HG02642 (cell line): ENCODE measurements at regions not wholly inside any gene's neighbourhood (a gene's known extent, or its start where the extent isn't known, plus 50 kb on each side); places are given as distances from the start of the nearest gene placed in this dataset.
"Not testable (repeated sequence)": the region's sequence is repeated elsewhere in the genome, so short reads cannot be mapped to it uniquely, and the experiment has no call there.

ENCODE experiments used
- ATAC-seq: cut with Tn5 transposase; IDR thresholded peaks from one replicate; pipeline ENCODE4 v1.9.1; 2021; ENCODE audit warnings: mild to moderate bottlenecking; ENCODE audit not compliant: unreplicated experiment, poor library complexity

- ATAC-seq: no peak
Measured at GRCh38 chr13:61672756-61673155, 257.1 kb upstream of the PCDH20 start.

- ATAC-seq: no peak
Measured at GRCh38 chr13:61670384-61671161, 254.9 kb upstream of the PCDH20 start.

- ATAC-seq: no peak
Measured at GRCh38 chr13:61664801-61665705, 249.4 kb upstream of the PCDH20 start.

- ATAC-seq: no peak
Measured at GRCh38 chr13:61654481-61654880, 238.8 kb upstream of the PCDH20 start.

GRCh38 chr13:61648547-61648946 lies 232.9 kb upstream of the PCDH20 start:
- no peak for ATAC-seq

- ATAC-seq: no peak
Measured at GRCh38 chr13:61612192-61612591, 196.5 kb upstream of the PCDH20 start.

- no peak for ATAC-seq
Measured at GRCh38 chr13:61608138-61608537, 192.5 kb upstream of the PCDH20 start.

GRCh38 chr13:61600360-61601033 lies 184.8 kb upstream of the PCDH20 start:
- no peak for ATAC-seq

- no peak for ATAC-seq
Measured at GRCh38 chr13:61592489-61592888, 176.8 kb upstream of the PCDH20 start.

GRCh38 chr13:61575973-61576372 lies 160.3 kb upstream of the PCDH20 start:
- no peak for ATAC-seq

- ATAC-seq: no peak
Measured at GRCh38 chr13:61563645-61564044, 148.0 kb upstream of the PCDH20 start.

- no peak for ATAC-seq
Measured at GRCh38 chr13:61546911-61547310, 131.3 kb upstream of the PCDH20 start.

- no peak for ATAC-seq
Measured at GRCh38 chr13:61546413-61546812, 130.8 kb upstream of the PCDH20 start.

GRCh38 chr13:61536433-61536832 lies 120.8 kb upstream of the PCDH20 start:
- ATAC-seq: no peak

- ATAC-seq: no peak
Measured at GRCh38 chr13:61531383-61532065, 115.9 kb upstream of the PCDH20 start.

- not testable (repeated sequence) for ATAC-seq
Measured at GRCh38 chr13:61519214-61519613, 103.6 kb upstream of the PCDH20 start.

GRCh38 chr13:61508936-61509335 lies 93.3 kb upstream of the PCDH20 start:
- ATAC-seq: no peak

- ATAC-seq: no peak
Measured at GRCh38 chr13:61500176-61500575, 84.5 kb upstream of the PCDH20 start.

- ATAC-seq: no peak
Measured at GRCh38 chr13:61495648-61496047, 80.0 kb upstream of the PCDH20 start.

GRCh38 chr13:61493556-61493955 lies 77.9 kb upstream of the PCDH20 start:
- not testable (repeated sequence) for ATAC-seq
